Hepatocyte (in vitro differentiated cells): ENCODE measurements at regions not wholly inside any gene's neighbourhood (a gene's known extent, or its start where the extent isn't known, plus 50 kb on each side); places are given as distances from the start of the nearest gene placed in this dataset. TPM values are rescaled to one million over a fixed set of nuclear protein-coding genes. Genes with fewer than 3 reads are reported as not detected.

Source experiments
- DNase-seq: peaks from one replicate; pipeline ENCODE4 v3.0.0-alpha.2; 2016; ENCODE audit warnings: low spot score
- H2AFZ ChIP-seq: fragments of 200-600 bp; sonication (generic); 2 replicates; pipeline ENCODE4 v1.6.0; 2016; ENCODE audit warnings: antibody characterized with exemption, mild to moderate bottlenecking
- H3K27ac ChIP-seq: fragments of 200-600 bp; sonication (generic); 2 replicates; pipeline ENCODE4 v1.5.1; 2016; ENCODE audit warnings: mild to moderate bottlenecking
- H3K27me3 ChIP-seq: fragments of 200-600 bp; sonication (generic); 2 replicates; pipeline ENCODE4 v1.6.1; 2016
- H3K36me3 ChIP-seq: fragments of 200-600 bp; sonication (generic); replicated peaks from 2 replicates; pipeline ENCODE4 v1.5.1; 2016; ENCODE audit warnings: low read depth; ENCODE audit not compliant: insufficient read depth
- H3K4me1 ChIP-seq: fragments of 200-600 bp; sonication (generic); 2 replicates; pipeline ENCODE4 v1.5.1; 2016; ENCODE audit warnings: mild to moderate bottlenecking, moderate library complexity; ENCODE audit not compliant: insufficient read depth
- H3K4me2 ChIP-seq: fragments of 200-600 bp; sonication (generic); 2 replicates; pipeline ENCODE4 v1.6.0; 2016
- H3K4me3 ChIP-seq: fragments of 200-600 bp; sonication (generic); 2 replicates; pipeline ENCODE4 v1.5.1; 2016; ENCODE audit warnings: mild to moderate bottlenecking
- H3K79me2 ChIP-seq: fragments of 200-600 bp; sonication (generic); 2 replicates; pipeline ENCODE4 v1.6.0; 2017; ENCODE audit warnings: mild to moderate bottlenecking
- H3K9me2 ChIP-seq: fragments of 200-600 bp; sonication (generic); replicated peaks from 2 replicates; pipeline ENCODE4 v1.6.0; 2017; ENCODE audit warnings: mild to moderate bottlenecking; ENCODE audit not compliant: insufficient read depth
- H3K9me3 ChIP-seq: fragments of 200-600 bp; sonication (generic); 2 replicates; pipeline ENCODE4 v1.5.1; 2016; ENCODE audit warnings: low read depth, mild to moderate bottlenecking
- H4K20me1 ChIP-seq: fragments of 200-600 bp; sonication (generic); 2 replicates; pipeline ENCODE4 v1.6.0; 2016; ENCODE audit warnings: mild to moderate bottlenecking; ENCODE audit not compliant: insufficient read depth, poor library complexity, severe bottlenecking
- CTCF ChIP-seq: fragments of 200-600 bp; sonication (generic); IDR thresholded peaks from 2 replicates; pipeline ENCODE4 v1.5.1; 2016; ENCODE audit warnings: antibody characterized with exemption, mild to moderate bottlenecking; ENCODE audit not compliant: poor library complexity
- EZH2 ChIP-seq: fragments of 200-600 bp; sonication (generic); IDR thresholded peaks from 2 replicates; pipeline ENCODE4 v1.6.1; 2016; ENCODE audit warnings: antibody characterized with exemption, mild to moderate bottlenecking, borderline replicate concordance
- EZH2phosphoT487 ChIP-seq: fragments of 200-600 bp; sonication (generic); IDR thresholded peaks from one replicate; pipeline ENCODE4 v1.6.1; 2018; ENCODE audit warnings: antibody characterized with exemption, mild to moderate bottlenecking, low read depth, moderate library complexity; ENCODE audit not compliant: unreplicated experiment, severe bottlenecking
- WGBS: methylation state at CpG from one replicate; pipeline ENCODE4 v1.1.6; 2016; ENCODE audit warnings: low lambda C conversion rate; ENCODE audit errors: missing lambda C conversion rate; 5-methylcytosine and 5-hydroxymethylcytosine counted together
- microRNA counts: library from miRNA; unstranded; fragments of <30 nt; microRNA quantifications from one replicate; lab custom pipeline; 2017
- microRNA-seq: library from miRNA; unstranded; fragments of <30 nt; microRNA quantifications from one replicate; pipeline ENCODE4, GENCODE V29; 2017
- small RNA-seq: library from RNA; depleted of rRNA; stranded (forward); fragments of <200 nt; gene quantifications from one replicate; pipeline ENCODE3, GENCODE V24; 2014

GRCh38 chr3:16122155-16122554 lies 52.3 kb upstream of the GALNT15 start:
- Histone ChIP-seq H3K4me1 (no peaks in the 10 kb centered on the region), H3K27ac (no peak overlapping the region), H3K4me2 (no peak overlapping the region), H3K36me3 (no peaks in the 10 kb centered on the region), H4K20me1 (no peaks in the 10 kb centered on the region), H3K79me2 (no peaks in the 10 kb centered on the region), H3K9me2 (no peaks in the 10 kb centered on the region), H3K4me3 (no peak overlapping the region), H3K9me3 (no peaks in the 10 kb centered on the region), H3K27me3 (no peaks in the 10 kb centered on the region), H2AFZ (no peak overlapping the region)
- DNase-seq, result no peak
- WGBS, result 74% methylated on average over 2 of the region's 2 CpGs
- TF ChIP-seq CTCF (no peak), EZH2phosphoT487 (no peak), EZH2 (no peak)

GRCh38 chr3:16122661-16123060 lies 51.8 kb upstream of the GALNT15 start:
- no peaks in the 10 kb centered on the region for H3K9me3 ChIP-seq
- H3K4me3 ChIP-seq, result no peak overlapping the region
- 92% methylated on average over 2 of the region's 2 CpGs for WGBS
- H3K36me3 ChIP-seq, result no peaks in the 10 kb centered on the region
- no peak for DNase-seq
- TF ChIP-seq EZH2phosphoT487 (no peak), EZH2 (no peak), CTCF (no peak)
- H4K20me1 ChIP-seq, result no peaks in the 10 kb centered on the region
- no peaks in the 10 kb centered on the region for H3K27me3 ChIP-seq
- H3K9me2 ChIP-seq, result no peaks in the 10 kb centered on the region
- no peaks in the 10 kb centered on the region for H3K79me2 ChIP-seq
- no peak overlapping the region for H2AFZ ChIP-seq
- no peaks in the 10 kb centered on the region for H3K4me1 ChIP-seq
- no peak overlapping the region for H3K4me2 ChIP-seq
- H3K27ac ChIP-seq, result no peak overlapping the region

- TF ChIP-seq EZH2 (no peak), EZH2phosphoT487 (no peak), CTCF (no peak)
- Histone ChIP-seq H3K27ac (no peak overlapping the region), H3K79me2 (no peaks in the 10 kb centered on the region), H3K4me2 (no peak overlapping the region), H3K9me2 (no peaks in the 10 kb centered on the region), H4K20me1 (no peaks in the 10 kb centered on the region), H3K4me3 (no peak overlapping the region), H3K36me3 (no peaks in the 10 kb centered on the region), H3K9me3 (no peaks in the 10 kb centered on the region), H2AFZ (no peak overlapping the region), H3K4me1 (no peaks in the 10 kb centered on the region), H3K27me3 (no peaks in the 10 kb centered on the region)
- no peak for DNase-seq
- 80% methylated on average over 2 of the region's 2 CpGs for WGBS
These were observed 49.8 kb upstream of the GALNT15 start for GRCh38 chr3:16124636-16125035.

MicroRNA genes in the stretch of these regions (microRNA counts, 767-probe panel; counts per million panel counts)
- not detected for microRNA hsa-miR-563 (lab: Ali Mortazavi, UCI)

Small RNAs in the stretch of these regions (microRNA-seq; reads per million reads assigned to microRNA genes)
- not detected for gene MIR563

Small RNAs in the stretch of these regions (small RNA-seq; reads per million reads assigned to genes)
- not detected for gene MIR563
